Endothelial cell (in vitro differentiated cells): ENCODE measurements at regions not wholly inside any gene's neighbourhood (a gene's known extent, or its start where the extent isn't known, plus 50 kb on each side); places are given as distances from the start of the nearest gene placed in this dataset.

ENCODE experiments used
- DNase-seq: peaks from one replicate; pipeline ENCODE4 v3.0.0; 2021; ENCODE audit warnings: low spot score
- H3K27ac Mint-ChIP-seq: one replicate; pipeline ENCODE4 v1.8.0; 2021; ENCODE audit warnings: mixed read lengths, inconsistent platforms; ENCODE audit not compliant: unreplicated experiment
- H3K27me3 Mint-ChIP-seq: one replicate; pipeline ENCODE4 v1.8.0; 2021; ENCODE audit warnings: mild to moderate bottlenecking, moderate library complexity, mixed read lengths, inconsistent platforms; ENCODE audit not compliant: unreplicated experiment
- H3K36me3 Mint-ChIP-seq: one replicate; pipeline ENCODE4 v1.8.0; 2021; ENCODE audit warnings: mild to moderate bottlenecking, low read depth, mixed read lengths, inconsistent platforms; ENCODE audit not compliant: unreplicated experiment
- H3K4me1 Mint-ChIP-seq: one replicate; pipeline ENCODE4 v1.8.0; 2021; ENCODE audit warnings: mild to moderate bottlenecking, mixed read lengths, inconsistent platforms; ENCODE audit not compliant: unreplicated experiment
- H3K4me3 Mint-ChIP-seq: one replicate; pipeline ENCODE4 v1.8.0; 2021; ENCODE audit warnings: mild to moderate bottlenecking, mixed read lengths, inconsistent platforms; ENCODE audit not compliant: unreplicated experiment
- H3K9me3 Mint-ChIP-seq: one replicate; pipeline ENCODE4 v1.8.0; 2021; ENCODE audit warnings: mixed read lengths, inconsistent platforms; ENCODE audit not compliant: unreplicated experiment
- TF ChIP-seq, protein P1 (sequence below): fragments of 200-600 bp; sonication (generic); IDR thresholded peaks from one replicate; pipeline ENCODE4 v1.5.0; 2021; ENCODE audit warnings: antibody characterized with exemption; ENCODE audit not compliant: unreplicated experiment

DNA sequence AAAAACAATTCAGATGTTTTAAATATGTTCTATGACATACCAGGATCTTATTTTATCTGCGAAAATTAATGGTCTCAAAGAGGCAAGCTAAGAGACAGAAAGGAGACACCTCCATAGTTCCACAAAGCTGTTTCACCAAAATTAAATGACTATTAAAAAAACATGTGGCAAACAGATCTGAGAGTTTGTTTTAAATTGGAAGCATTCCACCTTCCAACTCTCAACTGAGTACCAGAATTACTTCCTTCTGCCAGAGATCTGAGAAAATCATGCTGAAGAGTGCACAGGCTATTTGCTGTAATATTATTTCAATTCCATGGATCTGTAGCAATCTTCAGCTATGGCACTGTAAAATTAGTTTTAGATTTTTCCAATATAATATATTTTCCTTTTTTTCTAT, 669.5 kb upstream of the MARCKS start:
- H3K9me3 Mint-ChIP-seq = no peaks in the 10 kb centered on the region
- H3K4me1 Mint-ChIP-seq = peaks cover 6% of the 10 kb centered on the region
- H3K4me3 Mint-ChIP-seq = no peak overlapping the region
- TF ChIP-seq, protein P1, sequence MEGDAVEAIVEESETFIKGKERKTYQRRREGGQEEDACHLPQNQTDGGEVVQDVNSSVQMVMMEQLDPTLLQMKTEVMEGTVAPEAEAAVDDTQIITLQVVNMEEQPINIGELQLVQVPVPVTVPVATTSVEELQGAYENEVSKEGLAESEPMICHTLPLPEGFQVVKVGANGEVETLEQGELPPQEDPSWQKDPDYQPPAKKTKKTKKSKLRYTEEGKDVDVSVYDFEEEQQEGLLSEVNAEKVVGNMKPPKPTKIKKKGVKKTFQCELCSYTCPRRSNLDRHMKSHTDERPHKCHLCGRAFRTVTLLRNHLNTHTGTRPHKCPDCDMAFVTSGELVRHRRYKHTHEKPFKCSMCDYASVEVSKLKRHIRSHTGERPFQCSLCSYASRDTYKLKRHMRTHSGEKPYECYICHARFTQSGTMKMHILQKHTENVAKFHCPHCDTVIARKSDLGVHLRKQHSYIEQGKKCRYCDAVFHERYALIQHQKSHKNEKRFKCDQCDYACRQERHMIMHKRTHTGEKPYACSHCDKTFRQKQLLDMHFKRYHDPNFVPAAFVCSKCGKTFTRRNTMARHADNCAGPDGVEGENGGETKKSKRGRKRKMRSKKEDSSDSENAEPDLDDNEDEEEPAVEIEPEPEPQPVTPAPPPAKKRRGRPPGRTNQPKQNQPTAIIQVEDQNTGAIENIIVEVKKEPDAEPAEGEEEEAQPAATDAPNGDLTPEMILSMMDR = no peak
- H3K36me3 Mint-ChIP-seq = peaks cover 3% of the 10 kb centered on the region
- no peak for DNase-seq
- H3K27me3 Mint-ChIP-seq = no peaks in the 10 kb centered on the region
- H3K27ac Mint-ChIP-seq = no peak overlapping the region

DNA sequence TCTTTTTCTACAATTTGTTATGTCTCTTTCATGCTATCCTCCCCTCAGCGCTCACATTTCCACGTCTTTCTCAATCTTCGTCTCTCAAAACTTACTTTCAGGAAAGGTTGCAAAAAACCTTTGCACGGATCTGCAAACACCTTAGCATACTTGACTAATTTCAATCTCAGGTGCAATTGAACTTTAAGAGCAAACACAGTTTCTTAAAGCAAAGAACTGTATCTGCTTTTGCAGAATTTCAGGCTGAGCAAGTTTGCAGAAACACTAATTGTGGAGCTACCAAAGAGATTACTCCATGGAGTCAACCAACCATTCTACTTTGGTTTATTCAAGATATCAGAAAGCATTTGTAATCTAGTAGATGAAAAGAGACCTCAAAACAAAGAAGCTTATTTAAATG, 668.2 kb upstream of the MARCKS start:
- peaks cover 6% of the 10 kb centered on the region for H3K4me1 Mint-ChIP-seq
- DNase-seq = no peak
- H3K4me3 Mint-ChIP-seq = no peak overlapping the region
- H3K36me3 Mint-ChIP-seq = peaks cover 2% of the 10 kb centered on the region
- TF ChIP-seq, protein P1 = no peak
- no peak overlapping the region for H3K27ac Mint-ChIP-seq
- H3K27me3 Mint-ChIP-seq = no peaks in the 10 kb centered on the region
- H3K9me3 Mint-ChIP-seq = no peaks in the 10 kb centered on the region

DNA sequence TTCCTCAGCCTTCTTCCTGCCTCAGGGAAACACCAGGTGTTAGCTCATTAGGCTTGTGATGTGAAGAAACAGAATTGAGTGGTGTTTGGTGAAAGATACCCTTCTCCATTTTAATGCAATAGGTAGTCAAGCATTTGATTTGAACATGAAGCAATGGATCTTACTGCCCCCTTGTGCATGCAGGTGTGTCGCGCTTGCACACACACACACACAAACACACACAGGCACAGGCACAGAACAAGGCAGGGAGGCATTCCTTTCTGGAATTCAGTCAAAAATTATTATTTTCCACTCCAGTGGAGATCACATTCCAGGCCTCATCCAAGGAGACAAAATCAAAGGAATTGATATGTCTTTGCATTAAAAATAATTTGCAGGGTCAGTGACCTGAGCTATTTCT, 667.0 kb upstream of the MARCKS start:
- H3K36me3 Mint-ChIP-seq = no peaks in the 10 kb centered on the region

DNA sequence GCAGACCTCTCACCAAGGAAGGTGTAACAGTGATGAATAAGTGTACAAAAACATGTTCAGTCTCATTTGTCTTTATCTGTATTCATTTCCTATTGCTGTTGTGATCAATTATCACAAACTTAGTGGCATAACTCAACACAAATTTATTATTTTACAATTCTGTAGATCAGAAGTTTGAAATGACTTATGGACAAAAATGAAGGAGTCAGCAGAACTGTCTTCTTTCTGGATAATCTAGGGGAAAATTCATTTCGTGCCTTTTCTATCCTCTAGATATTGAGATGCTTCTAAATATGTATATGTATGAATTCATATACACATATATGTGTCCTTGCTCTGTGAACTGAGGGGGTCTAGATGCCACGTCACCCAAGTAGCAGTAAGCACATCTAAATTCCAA, 663.1 kb upstream of the MARCKS start:
- Mint-ChIP-seq H3K4me3 (no peak overlapping the region), H3K27me3 (no peaks in the 10 kb centered on the region), H3K4me1 (peaks cover 5% of the 10 kb centered on the region), H3K27ac (no peak overlapping the region), H3K36me3 (no peaks in the 10 kb centered on the region), H3K9me3 (no peaks in the 10 kb centered on the region)
- DNase-seq = no peak
- TF ChIP-seq, protein P1 = no peak

More for the DNA sequence above, 667.0 kb upstream of the MARCKS start:
- H3K27me3 Mint-ChIP-seq = no peaks in the 10 kb centered on the region
- no peaks in the 10 kb centered on the region for H3K9me3 Mint-ChIP-seq
- H3K4me1 Mint-ChIP-seq = peaks cover 6% of the 10 kb centered on the region
- TF ChIP-seq, protein P1 = no peak
- no peak overlapping the region for H3K4me3 Mint-ChIP-seq
- DNase-seq = peak; percentile 4
- no peak overlapping the region for H3K27ac Mint-ChIP-seq

DNA sequence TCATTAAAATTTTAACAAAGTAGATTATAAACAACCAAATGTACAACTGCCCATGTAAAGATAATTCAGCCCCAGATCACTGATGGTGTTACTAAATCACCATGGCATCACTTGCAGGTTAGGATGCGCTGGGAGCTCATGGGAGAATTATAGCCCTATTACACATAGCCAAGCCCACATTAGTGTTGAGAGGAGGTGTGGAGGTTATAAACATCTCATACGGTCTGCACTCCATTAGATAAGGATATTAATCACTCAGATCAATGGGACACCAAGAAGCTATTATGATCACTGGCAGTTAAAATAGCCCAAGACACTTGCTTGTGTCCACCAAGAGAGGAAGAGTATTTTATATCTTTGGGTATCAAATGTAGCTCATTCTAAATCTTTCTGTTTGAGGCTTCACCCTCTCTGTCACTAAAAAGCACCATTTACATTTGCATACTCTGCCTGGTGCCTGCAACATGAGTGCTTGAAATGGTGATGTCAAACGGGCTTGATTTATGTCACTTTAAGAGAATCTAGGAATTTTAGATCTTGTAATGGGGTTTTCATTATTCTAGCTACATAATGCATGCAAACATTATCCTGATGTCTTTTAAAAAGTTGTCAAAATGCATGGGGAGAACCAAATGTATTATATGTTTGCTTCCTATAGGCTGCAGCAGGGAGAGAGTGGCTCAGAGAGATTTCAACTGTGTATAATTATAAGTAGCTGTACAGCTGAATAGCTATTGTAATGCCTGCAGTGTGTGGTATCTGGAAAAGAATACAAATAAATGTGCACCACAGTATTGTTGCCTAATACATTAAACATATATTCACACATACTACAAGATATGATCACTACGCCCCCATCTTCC, 654.1 kb upstream of the MARCKS start:
- no peak for DNase-seq
- Mint-ChIP-seq H3K36me3 (no peaks in the 10 kb centered on the region), H3K27ac (no peak overlapping the region), H3K4me1 (peaks cover 6% of the 10 kb centered on the region), H3K9me3 (no peaks in the 10 kb centered on the region), H3K27me3 (peaks cover 1% of the 10 kb centered on the region), H3K4me3 (no peak overlapping the region)
- TF ChIP-seq, protein P1 = no peak
